WTC11 (cell line): ENCODE measurements at regions not wholly inside any gene's neighbourhood (a gene's known extent, or its start where the extent isn't known, plus 50 kb on each side); places are given as distances from the start of the nearest gene placed in this dataset.

ENCODE experiments used
- ATAC-seq: fragments of 200-7000 bp; cut with Tn5 transposase; 2 replicates; pipeline ENCODE4 v1.10.0; 2021; ENCODE audit warnings: mild to moderate bottlenecking, moderate library complexity
- CTCF ChIA-PET: fragments of 300-600 bp; sonication (Branson Sonifier 250); formaldehyde crosslinking; loops from one replicate; lab custom pipeline; 2021; ENCODE audit warnings: antibody characterized with exemption; lab: Charles Lee
- POLR2A ChIA-PET: fragments of 350-600 bp; sonication (Branson Sonifier 250); formaldehyde crosslinking; loops from one replicate; lab custom pipeline; 2021; ENCODE audit warnings: antibody characterized with exemption; lab: Charles Lee
- DNase-seq: peaks from one replicate; pipeline ENCODE4 v3.0.0; 2021; ENCODE audit warnings: low spot score
- H3K27ac Mint-ChIP-seq: 2 replicates; pipeline ENCODE4 v1.8.0; 2021; ENCODE audit warnings: mixed read lengths
- H3K27me3 Mint-ChIP-seq: 2 replicates; pipeline ENCODE4 v1.8.0; 2021; ENCODE audit warnings: low read depth, mild to moderate bottlenecking, moderate library complexity, mixed read lengths
- H3K36me3 Mint-ChIP-seq: 2 replicates; pipeline ENCODE4 v1.8.0; 2021; ENCODE audit warnings: mixed read lengths
- H3K4me1 Mint-ChIP-seq: 2 replicates; pipeline ENCODE4 v1.8.0; 2022; ENCODE audit warnings: mixed read lengths
- H3K4me3 Mint-ChIP-seq: 2 replicates; pipeline ENCODE4 v1.8.0; 2021; ENCODE audit warnings: mild to moderate bottlenecking, moderate library complexity, mixed read lengths
- H3K9me3 Mint-ChIP-seq: 2 replicates; pipeline ENCODE4 v1.8.0; 2021; ENCODE audit warnings: mixed read lengths
- ATF1 ChIP-seq: sonication (generic); formaldehyde crosslinking; IDR thresholded peaks from 2 replicates; pipeline ENCODE4 v1.8.1; 2023; ENCODE audit warnings: mild to moderate bottlenecking, moderate library complexity, missing genetic modification reagents
- CBFB ChIP-seq: sonication (generic); formaldehyde crosslinking; IDR thresholded peaks from 2 replicates; pipeline ENCODE4 v1.8.1; 2022; ENCODE audit warnings: mild to moderate bottlenecking, low read depth, missing genetic modification reagents
- GABPB1 ChIP-seq: sonication (generic); formaldehyde crosslinking; IDR thresholded peaks from 2 replicates; pipeline ENCODE4 v1.8.1; 2023; ENCODE audit warnings: mild to moderate bottlenecking, missing genetic modification reagents
- GTF2I ChIP-seq: fragments of 250-450 bp; sonication (Bioruptor Pico); conservative IDR thresholded peaks from 2 replicates; pipeline ENCODE4 v1.4.0; 2021; ENCODE audit warnings: mild to moderate bottlenecking
- IRF2 ChIP-seq: sonication (generic); formaldehyde crosslinking; IDR thresholded peaks from 2 replicates; pipeline ENCODE4 v1.8.0; 2022; ENCODE audit warnings: low read depth, missing genetic modification reagents, borderline replicate concordance
- JAZF1 ChIP-seq: fragments of 250-450 bp; sonication (Bioruptor Pico); IDR thresholded peaks from 2 replicates; pipeline ENCODE4 v1.9.0; 2021; ENCODE audit warnings: moderate library complexity, mild to moderate bottlenecking, inconsistent platforms
- NFATC4 ChIP-seq: fragments of 250-450 bp; sonication (Bioruptor Pico); IDR thresholded peaks from 2 replicates; pipeline ENCODE4 v1.9.0; 2021; ENCODE audit warnings: mild to moderate bottlenecking
- SP1 ChIP-seq: sonication (generic); formaldehyde crosslinking; conservative IDR thresholded peaks from 2 replicates; pipeline ENCODE4 v1.8.1; 2022; ENCODE audit warnings: missing genetic modification reagents
- TEAD4 ChIP-seq: sonication (generic); formaldehyde crosslinking; IDR thresholded peaks from 2 replicates; pipeline ENCODE4 v1.8.0; 2022; ENCODE audit warnings: mild to moderate bottlenecking, missing genetic modification reagents
- TF ChIP-seq, protein P1 (sequence below): fragments of 250-450 bp; sonication (Bioruptor Pico); IDR thresholded peaks from 2 replicates; pipeline ENCODE4 v1.9.0; 2021; ENCODE audit warnings: mild to moderate bottlenecking
- TF ChIP-seq, protein P2 (sequence below): sonication (generic); formaldehyde crosslinking; IDR thresholded peaks from 2 replicates; pipeline ENCODE4 v1.8.1; 2023; ENCODE audit warnings: mild to moderate bottlenecking, missing genetic modification reagents
- TF ChIP-seq, protein P3 (sequence below): fragments of 250-450 bp; sonication (Bioruptor Pico); IDR thresholded peaks from 2 replicates; pipeline ENCODE4 v1.9.0; 2021; ENCODE audit warnings: mild to moderate bottlenecking
- TF ChIP-seq, protein P4 (sequence below): sonication (generic); formaldehyde crosslinking; IDR thresholded peaks from 2 replicates; pipeline ENCODE4 v1.8.0; 2022; ENCODE audit warnings: mild to moderate bottlenecking, missing genetic modification reagents
- TF ChIP-seq, protein P5 (sequence below): sonication (generic); formaldehyde crosslinking; IDR thresholded peaks from 2 replicates; pipeline ENCODE4 v1.8.0; 2022; ENCODE audit warnings: mild to moderate bottlenecking, missing genetic modification reagents
- TF ChIP-seq, protein P6 (sequence below): fragments of 250-450 bp; sonication (Bioruptor Pico); conservative IDR thresholded peaks from 2 replicates; pipeline ENCODE4 v1.9.0; 2021; ENCODE audit warnings: mild to moderate bottlenecking
- TF ChIP-seq, protein P7 (sequence below): fragments of 200-600 bp; IDR thresholded peaks from 2 replicates; pipeline ENCODE4 v1.8.0; 2022; ENCODE audit warnings: antibody characterized with exemption
- TF ChIP-seq, protein P8 (sequence below): sonication (generic); formaldehyde crosslinking; IDR thresholded peaks from 2 replicates; pipeline ENCODE4 v1.8.0; 2022; ENCODE audit warnings: mild to moderate bottlenecking, missing genetic modification reagents
- TF ChIP-seq, protein P9 (sequence below): sonication (generic); formaldehyde crosslinking; IDR thresholded peaks from 2 replicates; pipeline ENCODE4 v1.8.0; 2023; ENCODE audit warnings: missing genetic modification reagents
- TF ChIP-seq, protein P10 (sequence below): sonication (generic); formaldehyde crosslinking; IDR thresholded peaks from 2 replicates; pipeline ENCODE4 v1.8.1; 2022; ENCODE audit warnings: missing genetic modification reagents, borderline replicate concordance
- TF ChIP-seq, protein P11 (sequence below): sonication (generic); formaldehyde crosslinking; IDR thresholded peaks from 2 replicates; pipeline ENCODE4 v1.8.1; 2023; ENCODE audit warnings: mild to moderate bottlenecking, missing genetic modification reagents

DNA sequence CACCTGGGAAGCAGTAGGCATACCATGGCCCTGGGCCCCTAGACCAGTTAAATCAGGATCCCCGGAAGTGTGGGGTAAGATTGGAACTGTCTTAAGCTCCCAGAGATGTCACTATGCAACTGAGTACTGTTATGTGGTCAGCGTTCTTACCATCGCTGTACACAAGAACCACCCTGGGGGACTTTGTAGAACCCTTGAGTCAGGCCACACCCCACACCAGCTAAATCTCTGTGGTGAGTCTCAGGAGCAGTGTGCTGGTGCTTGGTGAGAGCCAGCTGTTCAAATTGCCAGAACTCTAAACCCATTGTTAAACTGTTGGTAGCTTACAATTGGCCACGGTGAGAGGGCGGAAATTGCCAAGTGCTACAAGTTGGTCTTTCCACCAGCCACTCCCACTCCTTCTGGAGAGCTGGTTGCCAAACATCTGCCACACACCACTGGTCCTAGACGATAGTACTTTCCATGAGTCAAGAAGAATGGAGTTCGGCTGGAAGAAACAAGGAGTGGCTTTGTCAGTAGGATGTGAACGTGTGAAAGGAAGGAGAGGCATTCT, 80.5 kb upstream of the SYNDIG1 start (continued):
- TF ChIP-seq, protein P1, sequence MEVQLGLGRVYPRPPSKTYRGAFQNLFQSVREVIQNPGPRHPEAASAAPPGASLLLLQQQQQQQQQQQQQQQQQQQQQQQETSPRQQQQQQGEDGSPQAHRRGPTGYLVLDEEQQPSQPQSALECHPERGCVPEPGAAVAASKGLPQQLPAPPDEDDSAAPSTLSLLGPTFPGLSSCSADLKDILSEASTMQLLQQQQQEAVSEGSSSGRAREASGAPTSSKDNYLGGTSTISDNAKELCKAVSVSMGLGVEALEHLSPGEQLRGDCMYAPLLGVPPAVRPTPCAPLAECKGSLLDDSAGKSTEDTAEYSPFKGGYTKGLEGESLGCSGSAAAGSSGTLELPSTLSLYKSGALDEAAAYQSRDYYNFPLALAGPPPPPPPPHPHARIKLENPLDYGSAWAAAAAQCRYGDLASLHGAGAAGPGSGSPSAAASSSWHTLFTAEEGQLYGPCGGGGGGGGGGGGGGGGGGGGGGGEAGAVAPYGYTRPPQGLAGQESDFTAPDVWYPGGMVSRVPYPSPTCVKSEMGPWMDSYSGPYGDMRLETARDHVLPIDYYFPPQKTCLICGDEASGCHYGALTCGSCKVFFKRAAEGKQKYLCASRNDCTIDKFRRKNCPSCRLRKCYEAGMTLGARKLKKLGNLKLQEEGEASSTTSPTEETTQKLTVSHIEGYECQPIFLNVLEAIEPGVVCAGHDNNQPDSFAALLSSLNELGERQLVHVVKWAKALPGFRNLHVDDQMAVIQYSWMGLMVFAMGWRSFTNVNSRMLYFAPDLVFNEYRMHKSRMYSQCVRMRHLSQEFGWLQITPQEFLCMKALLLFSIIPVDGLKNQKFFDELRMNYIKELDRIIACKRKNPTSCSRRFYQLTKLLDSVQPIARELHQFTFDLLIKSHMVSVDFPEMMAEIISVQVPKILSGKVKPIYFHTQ (CRISPR knock-in tag): no peak
- TF ChIP-seq, protein P2, sequence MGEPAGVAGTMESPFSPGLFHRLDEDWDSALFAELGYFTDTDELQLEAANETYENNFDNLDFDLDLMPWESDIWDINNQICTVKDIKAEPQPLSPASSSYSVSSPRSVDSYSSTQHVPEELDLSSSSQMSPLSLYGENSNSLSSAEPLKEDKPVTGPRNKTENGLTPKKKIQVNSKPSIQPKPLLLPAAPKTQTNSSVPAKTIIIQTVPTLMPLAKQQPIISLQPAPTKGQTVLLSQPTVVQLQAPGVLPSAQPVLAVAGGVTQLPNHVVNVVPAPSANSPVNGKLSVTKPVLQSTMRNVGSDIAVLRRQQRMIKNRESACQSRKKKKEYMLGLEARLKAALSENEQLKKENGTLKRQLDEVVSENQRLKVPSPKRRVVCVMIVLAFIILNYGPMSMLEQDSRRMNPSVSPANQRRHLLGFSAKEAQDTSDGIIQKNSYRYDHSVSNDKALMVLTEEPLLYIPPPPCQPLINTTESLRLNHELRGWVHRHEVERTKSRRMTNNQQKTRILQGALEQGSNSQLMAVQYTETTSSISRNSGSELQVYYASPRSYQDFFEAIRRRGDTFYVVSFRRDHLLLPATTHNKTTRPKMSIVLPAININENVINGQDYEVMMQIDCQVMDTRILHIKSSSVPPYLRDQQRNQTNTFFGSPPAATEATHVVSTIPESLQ: no peak
- no peak for TF ChIP-seq JAZF1
- TF ChIP-seq IRF2: no peak
- TF ChIP-seq, all 79 proteins: peak for 0

DNA sequence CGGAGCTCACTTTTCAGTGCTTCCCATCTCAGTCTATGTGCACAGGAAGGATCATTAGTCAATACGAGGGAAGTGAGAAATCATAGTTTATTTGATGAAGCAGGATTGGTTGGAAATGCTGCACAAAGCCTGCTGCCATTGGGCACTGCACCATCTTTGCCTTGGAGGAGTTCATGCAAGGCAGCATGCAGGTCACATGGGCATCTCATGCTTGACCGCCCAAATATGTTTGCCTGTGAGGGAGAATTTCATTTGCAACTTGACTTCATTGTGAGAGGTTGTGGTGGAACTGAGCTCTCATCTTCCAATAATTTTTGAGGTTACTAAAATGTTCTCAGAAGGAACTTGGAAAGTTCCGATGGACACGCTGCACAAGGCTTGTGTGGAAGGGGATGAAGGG, 83.9 kb upstream of the SYNDIG1 start:
- H3K9me3 Mint-ChIP-seq: no peaks in the 10 kb centered on the region
- H3K4me1 Mint-ChIP-seq: peaks cover 24% of the 10 kb centered on the region
- H3K4me3 Mint-ChIP-seq: no peak overlapping the region
- H3K27ac Mint-ChIP-seq: no peak overlapping the region
- DNase-seq: no peak
- H3K27me3 Mint-ChIP-seq: no peaks in the 10 kb centered on the region; the same call in 1 of the 2 replicates
- ChIA-PET POLR2A (no interaction called here), CTCF (no interaction called here)
- no peaks in the 10 kb centered on the region for H3K36me3 Mint-ChIP-seq
- no peak for ATAC-seq
- TF ChIP-seq, protein P3, sequence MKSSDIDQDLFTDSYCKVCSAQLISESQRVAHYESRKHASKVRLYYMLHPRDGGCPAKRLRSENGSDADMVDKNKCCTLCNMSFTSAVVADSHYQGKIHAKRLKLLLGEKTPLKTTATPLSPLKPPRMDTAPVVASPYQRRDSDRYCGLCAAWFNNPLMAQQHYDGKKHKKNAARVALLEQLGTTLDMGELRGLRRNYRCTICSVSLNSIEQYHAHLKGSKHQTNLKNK (CRISPR knock-in tag): no peak
- TF ChIP-seq, protein P4, sequence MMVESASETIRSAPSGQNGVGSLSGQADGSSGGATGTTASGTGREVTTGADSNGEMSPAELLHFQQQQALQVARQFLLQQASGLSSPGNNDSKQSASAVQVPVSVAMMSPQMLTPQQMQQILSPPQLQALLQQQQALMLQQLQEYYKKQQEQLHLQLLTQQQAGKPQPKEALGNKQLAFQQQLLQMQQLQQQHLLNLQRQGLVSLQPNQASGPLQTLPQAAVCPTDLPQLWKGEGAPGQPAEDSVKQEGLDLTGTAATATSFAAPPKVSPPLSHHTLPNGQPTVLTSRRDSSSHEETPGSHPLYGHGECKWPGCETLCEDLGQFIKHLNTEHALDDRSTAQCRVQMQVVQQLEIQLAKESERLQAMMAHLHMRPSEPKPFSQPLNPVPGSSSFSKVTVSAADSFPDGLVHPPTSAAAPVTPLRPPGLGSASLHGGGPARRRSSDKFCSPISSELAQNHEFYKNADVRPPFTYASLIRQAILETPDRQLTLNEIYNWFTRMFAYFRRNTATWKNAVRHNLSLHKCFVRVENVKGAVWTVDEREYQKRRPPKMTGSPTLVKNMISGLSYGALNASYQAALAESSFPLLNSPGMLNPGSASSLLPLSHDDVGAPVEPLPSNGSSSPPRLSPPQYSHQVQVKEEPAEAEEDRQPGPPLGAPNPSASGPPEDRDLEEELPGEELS (CRISPR knock-in tag): no peak
- TF ChIP-seq, protein P5, sequence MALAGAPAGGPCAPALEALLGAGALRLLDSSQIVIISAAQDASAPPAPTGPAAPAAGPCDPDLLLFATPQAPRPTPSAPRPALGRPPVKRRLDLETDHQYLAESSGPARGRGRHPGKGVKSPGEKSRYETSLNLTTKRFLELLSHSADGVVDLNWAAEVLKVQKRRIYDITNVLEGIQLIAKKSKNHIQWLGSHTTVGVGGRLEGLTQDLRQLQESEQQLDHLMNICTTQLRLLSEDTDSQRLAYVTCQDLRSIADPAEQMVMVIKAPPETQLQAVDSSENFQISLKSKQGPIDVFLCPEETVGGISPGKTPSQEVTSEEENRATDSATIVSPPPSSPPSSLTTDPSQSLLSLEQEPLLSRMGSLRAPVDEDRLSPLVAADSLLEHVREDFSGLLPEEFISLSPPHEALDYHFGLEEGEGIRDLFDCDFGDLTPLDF: no peak
- TF ChIP-seq, protein P6, sequence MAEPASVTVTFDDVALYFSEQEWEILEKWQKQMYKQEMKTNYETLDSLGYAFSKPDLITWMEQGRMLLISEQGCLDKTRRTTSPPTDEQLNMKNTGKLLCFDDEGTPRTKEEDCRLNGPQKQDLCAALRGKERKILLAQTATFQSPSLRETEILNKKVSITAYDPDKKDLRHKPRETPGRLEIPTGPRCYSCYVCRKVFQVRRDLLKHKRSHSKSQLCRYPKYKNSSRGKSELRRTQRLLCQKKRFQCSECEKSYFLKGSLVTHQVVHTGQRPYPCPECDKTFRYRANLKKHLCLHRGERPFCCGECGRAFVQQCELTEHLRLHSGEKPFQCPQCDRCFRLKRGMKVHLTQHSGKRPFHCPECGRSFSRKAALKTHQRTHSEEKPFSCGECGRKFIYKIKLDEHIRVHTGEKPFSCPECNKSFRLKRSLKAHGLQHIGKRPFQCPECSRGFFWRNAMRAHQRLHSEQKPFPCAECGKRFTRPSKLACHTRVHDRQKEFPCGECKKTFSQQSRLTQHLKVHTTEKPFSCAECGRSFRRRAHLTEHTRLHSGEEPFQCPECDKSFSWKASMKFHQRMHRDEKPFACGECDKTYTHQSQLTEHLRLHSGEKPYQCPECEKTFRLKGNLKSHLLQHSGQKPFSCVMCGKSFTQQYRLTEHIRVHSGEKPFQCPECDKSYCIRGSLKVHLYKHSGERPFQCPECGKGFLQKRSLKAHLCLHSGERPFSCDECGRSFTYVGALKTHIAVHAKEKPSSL (CRISPR knock-in tag): no peak
- TF ChIP-seq TEAD4 (CRISPR knock-in tag) (no peak), ATF1 (CRISPR knock-in tag) (no peak), GTF2I (CRISPR knock-in tag) (no peak), JAZF1 (no peak), SP1 (CRISPR knock-in tag) (no peak), GABPB1 (CRISPR knock-in tag) (no peak), CBFB (CRISPR knock-in tag) (no peak), NFATC4 (CRISPR knock-in tag) (no peak)
- TF ChIP-seq, protein P7, sequence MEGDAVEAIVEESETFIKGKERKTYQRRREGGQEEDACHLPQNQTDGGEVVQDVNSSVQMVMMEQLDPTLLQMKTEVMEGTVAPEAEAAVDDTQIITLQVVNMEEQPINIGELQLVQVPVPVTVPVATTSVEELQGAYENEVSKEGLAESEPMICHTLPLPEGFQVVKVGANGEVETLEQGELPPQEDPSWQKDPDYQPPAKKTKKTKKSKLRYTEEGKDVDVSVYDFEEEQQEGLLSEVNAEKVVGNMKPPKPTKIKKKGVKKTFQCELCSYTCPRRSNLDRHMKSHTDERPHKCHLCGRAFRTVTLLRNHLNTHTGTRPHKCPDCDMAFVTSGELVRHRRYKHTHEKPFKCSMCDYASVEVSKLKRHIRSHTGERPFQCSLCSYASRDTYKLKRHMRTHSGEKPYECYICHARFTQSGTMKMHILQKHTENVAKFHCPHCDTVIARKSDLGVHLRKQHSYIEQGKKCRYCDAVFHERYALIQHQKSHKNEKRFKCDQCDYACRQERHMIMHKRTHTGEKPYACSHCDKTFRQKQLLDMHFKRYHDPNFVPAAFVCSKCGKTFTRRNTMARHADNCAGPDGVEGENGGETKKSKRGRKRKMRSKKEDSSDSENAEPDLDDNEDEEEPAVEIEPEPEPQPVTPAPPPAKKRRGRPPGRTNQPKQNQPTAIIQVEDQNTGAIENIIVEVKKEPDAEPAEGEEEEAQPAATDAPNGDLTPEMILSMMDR: no peak
- TF ChIP-seq, protein P8, sequence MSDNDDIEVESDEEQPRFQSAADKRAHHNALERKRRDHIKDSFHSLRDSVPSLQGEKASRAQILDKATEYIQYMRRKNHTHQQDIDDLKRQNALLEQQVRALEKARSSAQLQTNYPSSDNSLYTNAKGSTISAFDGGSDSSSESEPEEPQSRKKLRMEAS (CRISPR knock-in tag): no peak
- TF ChIP-seq, protein P9, sequence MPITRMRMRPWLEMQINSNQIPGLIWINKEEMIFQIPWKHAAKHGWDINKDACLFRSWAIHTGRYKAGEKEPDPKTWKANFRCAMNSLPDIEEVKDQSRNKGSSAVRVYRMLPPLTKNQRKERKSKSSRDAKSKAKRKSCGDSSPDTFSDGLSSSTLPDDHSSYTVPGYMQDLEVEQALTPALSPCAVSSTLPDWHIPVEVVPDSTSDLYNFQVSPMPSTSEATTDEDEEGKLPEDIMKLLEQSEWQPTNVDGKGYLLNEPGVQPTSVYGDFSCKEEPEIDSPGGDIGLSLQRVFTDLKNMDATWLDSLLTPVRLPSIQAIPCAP (CRISPR knock-in tag): no peak
- TF ChIP-seq, protein P10, sequence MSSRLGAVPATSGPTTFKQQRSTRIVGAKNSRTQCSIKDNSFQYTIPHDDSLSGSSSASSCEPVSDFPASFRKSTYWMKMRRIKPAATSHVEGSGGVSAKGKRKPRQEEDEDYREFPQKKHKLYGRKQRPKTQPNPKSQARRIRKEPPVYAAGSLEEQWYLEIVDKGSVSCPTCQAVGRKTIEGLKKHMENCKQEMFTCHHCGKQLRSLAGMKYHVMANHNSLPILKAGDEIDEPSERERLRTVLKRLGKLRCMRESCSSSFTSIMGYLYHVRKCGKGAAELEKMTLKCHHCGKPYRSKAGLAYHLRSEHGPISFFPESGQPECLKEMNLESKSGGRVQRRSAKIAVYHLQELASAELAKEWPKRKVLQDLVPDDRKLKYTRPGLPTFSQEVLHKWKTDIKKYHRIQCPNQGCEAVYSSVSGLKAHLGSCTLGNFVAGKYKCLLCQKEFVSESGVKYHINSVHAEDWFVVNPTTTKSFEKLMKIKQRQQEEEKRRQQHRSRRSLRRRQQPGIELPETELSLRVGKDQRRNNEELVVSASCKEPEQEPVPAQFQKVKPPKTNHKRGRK: no peak
- TF ChIP-seq, protein P11, sequence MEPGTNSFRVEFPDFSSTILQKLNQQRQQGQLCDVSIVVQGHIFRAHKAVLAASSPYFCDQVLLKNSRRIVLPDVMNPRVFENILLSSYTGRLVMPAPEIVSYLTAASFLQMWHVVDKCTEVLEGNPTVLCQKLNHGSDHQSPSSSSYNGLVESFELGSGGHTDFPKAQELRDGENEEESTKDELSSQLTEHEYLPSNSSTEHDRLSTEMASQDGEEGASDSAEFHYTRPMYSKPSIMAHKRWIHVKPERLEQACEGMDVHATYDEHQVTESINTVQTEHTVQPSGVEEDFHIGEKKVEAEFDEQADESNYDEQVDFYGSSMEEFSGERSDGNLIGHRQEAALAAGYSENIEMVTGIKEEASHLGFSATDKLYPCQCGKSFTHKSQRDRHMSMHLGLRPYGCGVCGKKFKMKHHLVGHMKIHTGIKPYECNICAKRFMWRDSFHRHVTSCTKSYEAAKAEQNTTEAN: no peak
